H9 (cell line): ENCODE measurements at regions not wholly inside any gene's neighbourhood (a gene's known extent, or its start where the extent isn't known, plus 50 kb on each side); places are given as distances from the start of the nearest gene placed in this dataset.

Source experiments
- DNase-seq: peaks from one replicate; pipeline ENCODE4 v3.0.0-alpha.2; 2017
- H2AFZ ChIP-seq: one replicate; pipeline ENCODE4 v1.6.1; 2013; ENCODE audit warnings: mild to moderate bottlenecking, low read length, control low read depth, moderate library complexity
- H2AK5ac ChIP-seq: 2 replicates; pipeline ENCODE4 v1.6.1; 2013; ENCODE audit warnings: low read length, control low read depth, mixed read lengths; ENCODE audit not compliant: insufficient read length
- H2BK120ac ChIP-seq: one replicate; pipeline ENCODE4 v1.6.1; 2013; ENCODE audit warnings: low read depth, mild to moderate bottlenecking, low read length, control low read depth, inconsistent platforms; ENCODE audit not compliant: poor library complexity, severe bottlenecking
- H2BK12ac ChIP-seq: 2 replicates; pipeline ENCODE4 v1.6.1; 2013; ENCODE audit warnings: low read length, control low read depth, mixed read lengths, low read depth; ENCODE audit not compliant: insufficient read length
- H2BK15ac ChIP-seq: 2 replicates; pipeline ENCODE4 v1.6.1; 2013; ENCODE audit warnings: low read depth, low read length, control low read depth
- H2BK20ac ChIP-seq: one replicate; pipeline ENCODE4 v1.6.1; 2013; ENCODE audit warnings: low read depth, mild to moderate bottlenecking, low read length, control low read depth, inconsistent platforms; ENCODE audit not compliant: poor library complexity, severe bottlenecking
- H2BK5ac ChIP-seq: 2 replicates; pipeline ENCODE4 v1.6.1; 2013; ENCODE audit warnings: low read length, control low read depth, mixed read lengths; ENCODE audit not compliant: insufficient read length
- H3K14ac ChIP-seq: 2 replicates; pipeline ENCODE4 v1.6.1; 2013; ENCODE audit warnings: low read length, control low read depth; ENCODE audit not compliant: insufficient read depth
- H3K18ac ChIP-seq: 2 replicates; pipeline ENCODE4 v1.6.1; 2013; ENCODE audit warnings: low read depth, mild to moderate bottlenecking, mixed read lengths, low read length, control low read depth; ENCODE audit not compliant: insufficient read length
- H3K23ac ChIP-seq: 2 replicates; pipeline ENCODE4 v1.6.1; 2013; ENCODE audit warnings: low read length, control low read depth, mixed read lengths, low read depth; ENCODE audit not compliant: insufficient read length
- H3K23me2 ChIP-seq: 2 replicates; pipeline ENCODE4 v1.6.1; 2013; ENCODE audit warnings: low read depth, mild to moderate bottlenecking, mixed read lengths, low read length, control low read depth; ENCODE audit not compliant: insufficient read length, poor library complexity, severe bottlenecking
- H3K27ac ChIP-seq: 2 replicates; pipeline ENCODE4 v1.5.1; 2013; ENCODE audit warnings: low read length, control low read depth, mixed read lengths, low read depth; ENCODE audit not compliant: insufficient read length
- H3K27me3 ChIP-seq: 2 replicates; pipeline ENCODE4 v1.6.1; 2013; ENCODE audit warnings: low read length, control low read depth, inconsistent platforms; ENCODE audit not compliant: insufficient read depth
- H3K4ac ChIP-seq: 2 replicates; pipeline ENCODE4 v1.6.1; 2013; ENCODE audit warnings: low read depth, mild to moderate bottlenecking, control low read depth, inconsistent platforms, low read length, moderate library complexity
- H3K4me1 ChIP-seq: 2 replicates; pipeline ENCODE4 v1.6.1; 2013; ENCODE audit warnings: low read length, control low read depth, inconsistent platforms; ENCODE audit not compliant: insufficient read depth
- H3K4me2 ChIP-seq: 2 replicates; pipeline ENCODE4 v1.6.1; 2013; ENCODE audit warnings: low read length, control low read depth, mixed read lengths; ENCODE audit not compliant: insufficient read length, insufficient read depth
- H3K56ac ChIP-seq: 2 replicates; pipeline ENCODE4 v1.6.1; 2013; ENCODE audit warnings: low read depth, mild to moderate bottlenecking, mixed read lengths, low read length, control low read depth; ENCODE audit not compliant: insufficient read length
- H3K79me1 ChIP-seq: 2 replicates; pipeline ENCODE4 v1.6.1; 2013; ENCODE audit warnings: low read depth, mild to moderate bottlenecking, moderate library complexity, low read length, control low read depth, inconsistent platforms; ENCODE audit not compliant: insufficient read depth, poor library complexity, severe bottlenecking
- H3K79me2 ChIP-seq: 2 replicates; pipeline ENCODE4 v1.6.1; 2013; ENCODE audit warnings: low read length, control low read depth, inconsistent platforms; ENCODE audit not compliant: insufficient read depth
- H3K9ac ChIP-seq: 2 replicates; pipeline ENCODE4 v1.6.1; 2013; ENCODE audit warnings: low read length, control low read depth, mixed read lengths; ENCODE audit not compliant: insufficient read length; ENCODE audit errors: extremely low read depth
- H3K9me3 ChIP-seq: one replicate; pipeline ENCODE4 v1.6.1; 2013; ENCODE audit warnings: low read depth, low read length, inconsistent platforms; ENCODE audit not compliant: control insufficient read depth
- H3T11ph ChIP-seq: one replicate; pipeline ENCODE4 v1.6.1; 2013; ENCODE audit warnings: mild to moderate bottlenecking, low read length, control low read depth, inconsistent platforms
- H4K20me1 ChIP-seq: one replicate; pipeline ENCODE4 v1.6.1; 2013; ENCODE audit not compliant: control insufficient read depth, insufficient read length, insufficient read depth
- H4K5ac ChIP-seq: 2 replicates; pipeline ENCODE4 v1.6.1; 2013; ENCODE audit warnings: low read depth, mild to moderate bottlenecking, mixed read lengths, low read length, control low read depth; ENCODE audit not compliant: insufficient read length
- H4K8ac ChIP-seq: replicated peaks from 2 replicates; pipeline ENCODE4 v1.6.1; 2013; ENCODE audit warnings: low read length, control low read depth, mixed read lengths, low read depth; ENCODE audit not compliant: insufficient read length
- H4K91ac ChIP-seq: 2 replicates; pipeline ENCODE4 v1.6.1; 2013; ENCODE audit warnings: low read depth, mild to moderate bottlenecking, moderate library complexity, mixed read lengths, low read length, control low read depth; ENCODE audit not compliant: insufficient read length
- H3K27ac Mint-ChIP-seq, 3 experiments: 2 replicates in 2 of 3; 3 replicates in 1 of 3; pipeline ENCODE4 v1.8.0; 2020 to 2021; ENCODE audit warnings: mixed read lengths in 3 of 3, mild to moderate bottlenecking in 1 of 3, moderate library complexity in 1 of 3
- H3K27me3 Mint-ChIP-seq: 2 replicates; pipeline ENCODE4 v1.8.0; 2021; ENCODE audit warnings: low read depth, mild to moderate bottlenecking, moderate library complexity, mixed read lengths
- H3K36me3 Mint-ChIP-seq, 3 experiments: 2 replicates in 2 of 3; 3 replicates in 1 of 3; pipeline ENCODE4 v1.8.0; 2020 to 2021; ENCODE audit warnings: low read depth in 3 of 3, mixed read lengths in 3 of 3; ENCODE audit not compliant: insufficient read depth in 1 of 3
- H3K4me1 Mint-ChIP-seq, 2 experiments: 2 replicates each; pipeline ENCODE4 v1.8.0; 2020; ENCODE audit warnings: mixed read lengths in 2 of 2
- H3K4me3 Mint-ChIP-seq, 2 experiments: 2 replicates in 1 of 2; 3 replicates in 1 of 2; pipeline ENCODE4 v1.8.0; 2020 to 2021; ENCODE audit warnings: mild to moderate bottlenecking in 2 of 2, mixed read lengths in 2 of 2, moderate library complexity in 1 of 2
- H3K9me3 Mint-ChIP-seq, 2 experiments: 2 replicates in 1 of 2; 3 replicates in 1 of 2; pipeline ENCODE4 v1.8.0; 2020; ENCODE audit warnings: mild to moderate bottlenecking in 2 of 2, mixed read lengths in 2 of 2, moderate library complexity in 1 of 2
- WGBS: extraction: QIAGEN DNeasy Blood & Tissue Kit; methylation state at CpG from one replicate; pipeline ENCODE4 v1.1.7; 2013; ENCODE audit warnings: missing lambda C conversion rate, low lambda C conversion rate, mixed read lengths; ENCODE audit not compliant: insufficient read length; ENCODE audit errors: extremely low coverage; 5-methylcytosine and 5-hydroxymethylcytosine counted together
- TF ChIP-seq, protein P1 (sequence below): fragments of 200-600 bp; sonication (generic); conservative IDR thresholded peaks from 3 replicates; pipeline ENCODE4 v1.8.0; 2021; ENCODE audit warnings: antibody characterized with exemption, mild to moderate bottlenecking

DNA sequence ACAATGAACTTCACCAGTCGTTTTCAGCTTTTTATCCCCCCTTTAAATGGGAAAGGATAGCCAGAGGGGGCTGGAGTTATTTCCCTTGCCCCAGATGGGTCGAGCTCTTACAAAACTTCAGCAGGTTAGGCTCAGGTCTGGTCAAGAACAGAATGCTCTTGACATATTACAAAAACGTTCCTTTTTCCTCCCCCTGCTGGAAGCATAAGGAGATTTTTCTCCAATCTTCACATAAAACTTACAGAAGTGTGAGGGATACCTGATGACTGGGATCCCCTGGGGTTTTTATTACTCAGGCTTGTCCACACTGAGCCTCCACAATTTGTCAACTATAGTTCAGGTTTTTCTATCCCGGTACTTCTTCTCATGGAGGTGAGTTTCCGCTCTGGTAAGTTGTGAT lies 60.8 kb downstream of the CSF2 start:
- no peaks in the 10 kb centered on the region for H4K20me1 ChIP-seq
- H3K4me1 ChIP-seq: no peaks in the 10 kb centered on the region
- no peak overlapping the region for H4K8ac ChIP-seq
- no peak overlapping the region for H2BK15ac ChIP-seq
- Mint-ChIP-seq H3K4me1 (no peaks in the 10 kb centered on the region), H3K36me3 (no peaks in the 10 kb centered on the region), H3K9me3 (peaks cover 16 to 23% of the 10 kb centered on the region in 2 experiments), H3K4me3 (no peak overlapping the region), H3K27ac (no peak overlapping the region), H3K27me3 (peaks cover 18% of the 10 kb centered on the region)
- H3K18ac ChIP-seq: no peak overlapping the region
- no peaks in the 10 kb centered on the region for H3K79me2 ChIP-seq
- no peak overlapping the region for H2AK5ac ChIP-seq
- TF ChIP-seq, protein P1, sequence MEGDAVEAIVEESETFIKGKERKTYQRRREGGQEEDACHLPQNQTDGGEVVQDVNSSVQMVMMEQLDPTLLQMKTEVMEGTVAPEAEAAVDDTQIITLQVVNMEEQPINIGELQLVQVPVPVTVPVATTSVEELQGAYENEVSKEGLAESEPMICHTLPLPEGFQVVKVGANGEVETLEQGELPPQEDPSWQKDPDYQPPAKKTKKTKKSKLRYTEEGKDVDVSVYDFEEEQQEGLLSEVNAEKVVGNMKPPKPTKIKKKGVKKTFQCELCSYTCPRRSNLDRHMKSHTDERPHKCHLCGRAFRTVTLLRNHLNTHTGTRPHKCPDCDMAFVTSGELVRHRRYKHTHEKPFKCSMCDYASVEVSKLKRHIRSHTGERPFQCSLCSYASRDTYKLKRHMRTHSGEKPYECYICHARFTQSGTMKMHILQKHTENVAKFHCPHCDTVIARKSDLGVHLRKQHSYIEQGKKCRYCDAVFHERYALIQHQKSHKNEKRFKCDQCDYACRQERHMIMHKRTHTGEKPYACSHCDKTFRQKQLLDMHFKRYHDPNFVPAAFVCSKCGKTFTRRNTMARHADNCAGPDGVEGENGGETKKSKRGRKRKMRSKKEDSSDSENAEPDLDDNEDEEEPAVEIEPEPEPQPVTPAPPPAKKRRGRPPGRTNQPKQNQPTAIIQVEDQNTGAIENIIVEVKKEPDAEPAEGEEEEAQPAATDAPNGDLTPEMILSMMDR: peak; percentile 40; the same call in 2 of the 3 replicates
- H2BK120ac ChIP-seq: no peak overlapping the region
- WGBS: no CpG with 5 or more reads among the region's 5 CpGs
- H4K91ac ChIP-seq: no peak overlapping the region
- H3K27me3 ChIP-seq: no peaks in the 10 kb centered on the region
- no peak for DNase-seq
- no peak overlapping the region for H3T11ph ChIP-seq
- no peak overlapping the region for H2BK5ac ChIP-seq
- no peak overlapping the region for H4K5ac ChIP-seq
- no peak overlapping the region for H3K27ac ChIP-seq
- H3K14ac ChIP-seq: no peak overlapping the region
- no peak overlapping the region for H3K4ac ChIP-seq
- H3K23me2 ChIP-seq: no peaks in the 10 kb centered on the region
- H2BK12ac ChIP-seq: no peak overlapping the region
- no peak overlapping the region for H3K23ac ChIP-seq
- no peak overlapping the region for H3K4me2 ChIP-seq
- H3K9me3 ChIP-seq: no peaks in the 10 kb centered on the region
- no peak overlapping the region for H3K9ac ChIP-seq
- H3K79me1 ChIP-seq: no peaks in the 10 kb centered on the region
- H2AFZ ChIP-seq: no peak overlapping the region
- H3K56ac ChIP-seq: no peak overlapping the region
- no peak overlapping the region for H2BK20ac ChIP-seq
